A673 (cell line): ENCODE measurements at regions not wholly inside any gene's neighbourhood (a gene's known extent, or its start where the extent isn't known, plus 50 kb on each side); places are given as distances from the start of the nearest gene placed in this dataset.

Experiments
- BruUV-seq: library from RNA; stranded (reverse); fragments of 400-500 nt; replicated peaks from 2 replicates; lab custom pipeline; 2021; lab: Mats Ljungman, UMichigan
- CTCF ChIA-PET: fragments of 300-600 bp; sonication (Branson Sonifier 250); formaldehyde crosslinking; loops from one replicate; lab custom pipeline; 2022; ENCODE audit warnings: antibody characterized with exemption; lab: Charles Lee
- POLR2A ChIA-PET: fragments of 300-600 bp; sonication (Branson Sonifier 250); formaldehyde crosslinking; loops from one replicate; lab custom pipeline; 2022; ENCODE audit warnings: antibody characterized with exemption; ENCODE audit not compliant: low non-redundant PET; lab: Charles Lee
- DNase-seq: peaks from one replicate; pipeline ENCODE4 v3.0.0-alpha.2; 2015; ENCODE audit warnings: low spot score
- H3K27ac ChIP-seq: fragments of 200-600 bp; sonication (generic); 2 replicates; pipeline ENCODE4 v1.5.1; 2016; ENCODE audit warnings: mixed run types, low read depth, mild to moderate bottlenecking, mixed read lengths, antibody characterized with exemption, low read length; ENCODE audit not compliant: poor library complexity, severe bottlenecking
- H3K27me3 ChIP-seq: fragments of 200-600 bp; sonication (generic); replicated peaks from 2 replicates; pipeline ENCODE4 v1.6.1; 2017; ENCODE audit warnings: mixed run types, low read depth, mild to moderate bottlenecking, mixed read lengths, antibody characterized with exemption, low read length; ENCODE audit not compliant: insufficient read depth, poor library complexity
- H3K36me3 ChIP-seq: fragments of 200-600 bp; sonication (generic); 2 replicates; pipeline ENCODE4 v1.6.1; 2016; ENCODE audit warnings: mixed run types, mild to moderate bottlenecking, mixed read lengths, antibody characterized with exemption, low read length; ENCODE audit not compliant: insufficient read depth, poor library complexity, severe bottlenecking
- H3K4me1 ChIP-seq: fragments of 200-600 bp; sonication (generic); 2 replicates; pipeline ENCODE4 v1.6.1; 2017; ENCODE audit warnings: mixed run types, mild to moderate bottlenecking, mixed read lengths, antibody characterized with exemption, low read length; ENCODE audit not compliant: insufficient read depth, poor library complexity, severe bottlenecking
- H3K4me3 ChIP-seq: fragments of 200-600 bp; sonication (generic); 2 replicates; pipeline ENCODE4 v1.5.1; 2016; ENCODE audit warnings: low read depth, mixed run types, mild to moderate bottlenecking, mixed read lengths, low read length; ENCODE audit not compliant: poor library complexity, severe bottlenecking
- H3K9me3 ChIP-seq: fragments of 200-600 bp; sonication (generic); 2 replicates; pipeline ENCODE4 v1.6.1; 2016; ENCODE audit warnings: mixed run types, low read depth, mild to moderate bottlenecking, mixed read lengths, antibody characterized with exemption, low read length; ENCODE audit not compliant: poor library complexity, severe bottlenecking
- EZH2 ChIP-seq: fragments of 200-600 bp; sonication (generic); IDR thresholded peaks from 2 replicates; pipeline ENCODE4 v1.6.1; 2017; ENCODE audit warnings: borderline replicate concordance, low read depth, mild to moderate bottlenecking, mixed read lengths, antibody characterized with exemption, low read length; ENCODE audit not compliant: poor library complexity, severe bottlenecking
- intact Hi-C: fragments of 100-400 bp; cut with micrococcal nuclease; formaldehyde crosslinking; loops from one replicate; pipeline ENCODE4 v1.10.0; 2022; ENCODE audit not compliant: unreplicated experiment
- TF ChIP-seq, protein P1 (sequence below): fragments of 300-800, 200-600 bp; sonication (generic); conservative IDR thresholded peaks from 2 replicates; pipeline ENCODE4 v1.5.1; 2017; ENCODE audit warnings: low read depth, mild to moderate bottlenecking, antibody characterized with exemption, low read length, moderate library complexity, mixed read lengths

DNA sequence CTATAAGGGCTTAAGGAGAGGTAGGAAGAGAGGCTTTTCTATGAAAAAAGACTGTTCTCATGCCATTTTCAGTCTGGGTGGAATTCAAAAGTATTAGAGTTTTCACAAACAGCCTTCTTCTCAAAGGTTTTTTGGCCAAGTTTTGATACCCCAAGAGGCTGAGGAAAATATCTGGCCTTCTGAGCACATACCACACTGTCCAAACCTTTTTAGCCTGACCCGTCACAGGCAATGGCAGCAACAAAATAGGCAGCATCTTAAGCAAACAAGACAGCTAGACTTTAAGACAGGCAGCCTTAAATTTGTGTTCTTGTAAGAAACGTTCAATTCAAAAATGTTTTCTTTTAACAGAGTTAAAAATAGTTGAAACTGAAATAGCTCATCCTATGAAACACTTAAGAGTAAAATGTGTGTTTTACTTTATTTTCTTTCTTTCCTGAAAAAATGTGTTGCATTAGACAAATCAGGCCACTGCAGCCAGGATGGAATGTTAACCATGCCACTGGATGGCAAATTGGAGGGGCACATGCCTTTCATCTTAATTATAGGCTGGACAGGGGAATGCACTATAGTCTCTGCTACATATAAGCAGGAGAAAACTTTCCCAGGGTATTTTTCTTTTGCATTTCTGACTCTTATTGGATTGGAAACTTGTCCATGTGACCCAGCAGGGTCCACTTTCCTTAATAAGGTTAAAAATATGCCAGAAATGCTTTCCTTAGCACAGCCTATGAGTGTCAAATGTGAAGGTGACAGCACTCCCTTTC lies 315.0 kb downstream of the TGFB2 start:
- ChIA-PET CTCF (no interaction called here), POLR2A (no interaction called here)
- intact Hi-C loops: no loop called here
- no peak for DNase-seq
- H3K4me3 ChIP-seq: no peak overlapping the region
- H3K9me3 ChIP-seq: no peaks in the 10 kb centered on the region
- H3K27me3 ChIP-seq: peaks cover 12% of the 10 kb centered on the region
- H3K36me3 ChIP-seq: no peaks in the 10 kb centered on the region
- BruUV-seq: no TSS peak
- no peak overlapping the region for H3K27ac ChIP-seq
- no peak for TF ChIP-seq EZH2
- TF ChIP-seq, protein P1, sequence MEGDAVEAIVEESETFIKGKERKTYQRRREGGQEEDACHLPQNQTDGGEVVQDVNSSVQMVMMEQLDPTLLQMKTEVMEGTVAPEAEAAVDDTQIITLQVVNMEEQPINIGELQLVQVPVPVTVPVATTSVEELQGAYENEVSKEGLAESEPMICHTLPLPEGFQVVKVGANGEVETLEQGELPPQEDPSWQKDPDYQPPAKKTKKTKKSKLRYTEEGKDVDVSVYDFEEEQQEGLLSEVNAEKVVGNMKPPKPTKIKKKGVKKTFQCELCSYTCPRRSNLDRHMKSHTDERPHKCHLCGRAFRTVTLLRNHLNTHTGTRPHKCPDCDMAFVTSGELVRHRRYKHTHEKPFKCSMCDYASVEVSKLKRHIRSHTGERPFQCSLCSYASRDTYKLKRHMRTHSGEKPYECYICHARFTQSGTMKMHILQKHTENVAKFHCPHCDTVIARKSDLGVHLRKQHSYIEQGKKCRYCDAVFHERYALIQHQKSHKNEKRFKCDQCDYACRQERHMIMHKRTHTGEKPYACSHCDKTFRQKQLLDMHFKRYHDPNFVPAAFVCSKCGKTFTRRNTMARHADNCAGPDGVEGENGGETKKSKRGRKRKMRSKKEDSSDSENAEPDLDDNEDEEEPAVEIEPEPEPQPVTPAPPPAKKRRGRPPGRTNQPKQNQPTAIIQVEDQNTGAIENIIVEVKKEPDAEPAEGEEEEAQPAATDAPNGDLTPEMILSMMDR: no peak
- no peaks in the 10 kb centered on the region for H3K4me1 ChIP-seq

GRCh38 chr1:218660678-218661053 lies 315.5 kb downstream of the TGFB2 start:
- ChIA-PET POLR2A (no interaction called here), CTCF (no interaction called here)
- no peak overlapping the region for H3K4me3 ChIP-seq
- H3K27me3 ChIP-seq: peaks cover 12% of the 10 kb centered on the region
- no peak overlapping the region for H3K27ac ChIP-seq
- intact Hi-C loops: no loop called here
- no peaks in the 10 kb centered on the region for H3K36me3 ChIP-seq
- BruUV-seq: no TSS peak
- H3K9me3 ChIP-seq: no peaks in the 10 kb centered on the region
- DNase-seq: peak; percentile 64
- TF ChIP-seq, protein P1: no peak
- no peak for TF ChIP-seq EZH2
- no peaks in the 10 kb centered on the region for H3K4me1 ChIP-seq

DNA sequence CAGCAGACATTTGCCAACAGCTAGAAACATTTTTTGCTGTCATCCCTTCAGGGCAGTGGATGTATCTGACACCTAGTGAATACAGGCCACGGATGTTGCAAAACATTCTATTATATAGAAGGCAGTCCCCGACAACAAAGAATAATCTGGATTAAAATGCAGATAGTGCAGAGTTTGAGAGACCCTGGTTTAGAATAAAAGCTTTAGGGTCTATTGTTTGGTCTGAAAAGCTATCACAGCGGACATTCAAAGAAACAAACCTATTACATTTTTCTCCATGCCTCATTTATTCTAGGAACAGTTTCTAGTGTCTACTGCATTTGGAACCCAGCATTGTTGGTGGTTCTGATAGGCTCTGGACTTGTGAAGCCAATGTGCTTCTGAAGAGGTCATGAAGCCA lies 316.3 kb downstream of the TGFB2 start:
- intact Hi-C loops: no loop called here
- POLR2A ChIA-PET: no interaction called here
- Histone ChIP-seq H3K27ac (no peak overlapping the region), H3K4me3 (no peak overlapping the region), H3K9me3 (no peaks in the 10 kb centered on the region), H3K36me3 (no peaks in the 10 kb centered on the region), H3K27me3 (peaks cover 8% of the 10 kb centered on the region), H3K4me1 (no peaks in the 10 kb centered on the region)
- no peak for DNase-seq
- no TSS peak for BruUV-seq
- TF ChIP-seq, protein P1: no peak
- TF ChIP-seq EZH2: no peak
- CTCF ChIA-PET: no interaction called here
